Activated T-cell treated with anti-CD3 and anti-CD28 coated beads for 48 hours (primary cell): ENCODE measurements at regions not wholly inside any gene's neighbourhood (a gene's known extent, or its start where the extent isn't known, plus 50 kb on each side); places are given as distances from the start of the nearest gene placed in this dataset.
"Not testable (repeated sequence)": the region's sequence is repeated elsewhere in the genome, so short reads cannot be mapped to it uniquely, and the experiment has no call there.

Source experiments
- DNase-seq: peaks from one replicate; pipeline ENCODE4 v3.0.0-alpha.2; 2020; ENCODE audit warnings: low read depth

DNA sequence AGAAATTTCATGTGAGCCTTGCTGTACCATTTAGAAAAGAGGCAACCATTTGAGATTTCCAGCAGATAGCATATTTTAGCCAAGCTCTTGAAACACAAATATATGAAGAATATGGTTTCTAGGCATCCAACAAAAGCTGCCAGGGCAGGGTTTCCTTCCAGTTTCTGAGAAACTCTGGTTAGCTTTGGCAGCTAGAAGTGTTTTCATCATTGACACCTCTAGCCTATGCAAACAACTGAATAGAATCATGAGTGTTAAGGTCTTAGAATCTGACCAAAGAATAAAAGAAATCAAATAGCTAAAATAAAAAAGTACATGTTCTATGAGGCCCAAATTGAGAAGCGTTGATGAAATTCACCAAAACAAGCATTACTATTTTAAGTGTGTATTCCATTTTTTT is 188.1 kb downstream of the TMEM167A start:
- DNase-seq = no peak

DNA sequence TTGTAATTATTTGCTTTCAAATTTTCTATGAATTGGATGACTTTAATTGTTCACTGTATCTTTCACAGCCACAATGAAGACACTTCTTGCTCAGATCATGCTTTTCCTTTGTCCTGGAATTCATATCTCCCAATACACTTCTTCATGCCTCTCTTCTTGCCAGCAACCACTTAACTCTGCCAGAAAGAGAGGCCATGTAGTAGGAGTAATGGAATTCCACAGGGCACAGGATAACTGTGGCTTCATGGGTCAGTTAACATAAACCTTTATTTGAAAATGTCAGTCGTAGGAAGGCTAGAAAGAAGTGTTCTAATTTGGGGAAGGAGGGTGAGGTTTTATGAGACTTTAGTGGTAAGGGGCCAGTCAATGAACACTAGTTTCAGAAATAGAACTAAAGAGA is 190.3 kb downstream of the TMEM167A start:
- DNase-seq = no peak

DNA sequence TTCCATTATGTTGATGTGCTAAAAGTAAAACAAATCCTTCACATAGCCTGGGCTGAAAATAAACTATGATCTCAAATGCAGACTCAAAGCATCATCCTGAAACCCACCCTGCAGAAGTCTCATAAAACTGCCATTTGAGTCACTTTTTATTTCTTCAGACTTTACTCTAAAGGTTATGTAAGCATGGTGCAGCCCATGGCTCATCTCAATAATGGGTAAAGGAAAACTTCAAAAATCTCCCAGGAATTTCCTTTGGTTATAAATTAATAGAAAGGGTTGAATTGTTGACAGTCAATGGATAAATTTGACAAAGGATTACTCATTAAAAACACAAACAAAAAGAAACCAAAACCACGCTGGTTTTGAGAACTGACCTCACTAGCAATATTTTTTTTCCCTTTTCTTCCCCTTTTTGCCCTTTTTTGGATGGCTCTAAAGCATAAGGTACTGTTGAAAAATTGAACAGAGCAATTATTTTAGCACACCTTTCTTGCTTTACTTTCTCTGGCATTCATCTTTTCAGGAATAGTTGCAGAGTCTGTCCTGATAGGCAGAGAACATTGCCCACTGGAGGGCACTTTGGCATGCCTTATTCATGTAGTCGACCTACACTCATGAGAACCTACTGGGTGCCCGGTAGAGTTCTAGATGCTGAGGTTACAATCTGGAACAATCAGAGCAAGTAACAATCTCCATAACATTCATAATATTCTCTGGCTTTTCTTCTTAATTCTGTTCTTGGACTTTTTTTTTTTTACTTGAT is 191.4 kb downstream of the TMEM167A start:
- DNase-seq = no peak

DNA sequence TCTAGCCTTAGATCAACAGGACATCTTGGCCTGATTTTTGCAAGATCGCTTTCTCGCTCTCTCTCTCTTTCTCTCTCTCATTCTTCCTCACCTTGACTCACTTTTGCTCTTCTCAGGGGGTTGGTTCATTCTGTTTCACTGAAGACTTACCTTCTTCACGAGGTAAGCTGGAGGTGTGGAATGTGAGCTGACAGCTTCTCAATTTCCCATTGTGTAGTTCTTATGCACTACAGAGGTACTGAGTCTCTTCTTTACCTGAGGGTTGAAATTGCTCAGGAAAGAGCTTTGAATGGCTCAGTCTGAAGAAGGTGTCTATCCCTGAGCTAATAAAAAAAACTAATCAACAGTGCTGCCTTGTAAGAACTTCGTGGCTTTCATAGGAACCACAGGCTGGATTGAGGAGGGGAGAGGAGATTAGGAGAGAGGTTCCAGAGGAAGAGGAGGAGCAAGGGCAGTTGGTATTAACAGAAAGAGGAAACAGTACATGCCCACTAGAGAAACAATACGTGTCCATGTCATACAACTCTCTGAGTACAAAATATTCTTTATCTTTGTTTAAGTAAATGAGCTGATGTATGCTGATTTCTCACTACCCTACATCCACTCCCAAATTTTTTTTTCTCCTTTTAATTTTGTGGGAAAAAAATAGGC is 192.2 kb downstream of the TMEM167A start:
- DNase-seq = no peak

DNA sequence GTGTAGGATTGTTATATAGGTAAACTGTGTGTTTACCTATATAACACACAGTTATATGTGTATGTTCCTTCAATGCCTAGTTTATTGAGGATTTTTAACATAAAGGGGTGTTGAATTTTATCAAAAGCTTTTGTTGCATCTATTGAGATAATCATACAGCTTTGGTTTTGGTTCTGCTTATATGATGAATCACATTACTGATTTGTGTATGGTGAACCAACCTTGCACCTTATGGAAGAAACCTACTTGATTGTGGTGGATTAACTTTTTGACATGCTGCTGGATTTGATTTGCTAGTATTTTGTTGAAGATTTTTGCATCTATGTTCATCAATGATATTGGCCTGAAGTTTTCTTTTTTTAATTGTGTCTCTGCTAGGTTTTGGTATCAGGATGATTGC is 194.9 kb downstream of the TMEM167A start:
- DNase-seq = no peak

DNA sequence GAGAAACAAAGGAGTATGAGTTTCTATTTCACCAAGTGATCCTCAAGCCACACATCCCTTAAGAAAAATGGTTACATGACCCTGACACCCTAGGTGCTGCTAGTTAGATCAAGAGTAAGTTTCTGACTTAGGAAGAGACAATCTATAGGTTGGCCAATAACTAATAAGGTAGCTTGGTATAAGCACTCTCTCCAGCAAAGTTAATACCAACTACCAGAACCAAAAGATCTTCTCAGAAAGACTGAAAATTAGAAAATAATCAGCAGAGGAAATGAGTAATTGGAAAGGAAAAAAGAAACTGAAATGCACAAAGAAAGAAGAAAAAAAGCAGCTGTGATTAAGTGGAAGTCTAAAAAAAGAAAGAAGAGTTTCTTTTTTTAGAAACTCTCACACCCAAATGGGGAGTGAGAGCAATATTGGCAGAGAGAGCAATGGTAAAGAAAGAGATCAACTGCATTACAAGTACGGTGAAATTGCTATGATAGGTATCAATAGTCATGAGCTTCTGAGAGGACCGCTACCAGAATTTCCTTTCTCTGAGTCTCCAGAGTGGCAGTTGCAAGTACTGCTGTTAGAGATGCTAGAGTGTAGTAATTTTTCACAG is 195.5 kb downstream of the TMEM167A start:
- DNase-seq = no peak

DNA sequence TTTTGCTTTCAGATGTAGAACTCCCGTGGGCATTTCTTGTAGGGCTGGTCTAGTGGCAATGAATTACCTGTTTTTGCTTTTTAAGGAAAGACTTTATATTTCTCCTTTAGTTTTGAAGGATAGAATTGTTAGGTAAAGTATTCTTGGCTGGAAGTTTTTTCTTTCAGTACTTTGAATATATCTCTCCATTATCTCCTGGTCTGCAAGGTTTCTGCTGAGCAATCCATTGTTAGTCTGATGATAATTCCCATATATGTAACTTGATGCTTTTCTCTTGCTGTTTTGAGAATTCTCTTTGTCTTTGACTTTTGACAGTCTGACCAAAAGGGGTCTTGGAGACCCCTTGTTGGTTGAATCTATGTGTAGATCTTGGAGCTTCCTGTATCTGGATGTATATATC is 198.1 kb downstream of the TMEM167A start:
- DNase-seq = no peak

DNA sequence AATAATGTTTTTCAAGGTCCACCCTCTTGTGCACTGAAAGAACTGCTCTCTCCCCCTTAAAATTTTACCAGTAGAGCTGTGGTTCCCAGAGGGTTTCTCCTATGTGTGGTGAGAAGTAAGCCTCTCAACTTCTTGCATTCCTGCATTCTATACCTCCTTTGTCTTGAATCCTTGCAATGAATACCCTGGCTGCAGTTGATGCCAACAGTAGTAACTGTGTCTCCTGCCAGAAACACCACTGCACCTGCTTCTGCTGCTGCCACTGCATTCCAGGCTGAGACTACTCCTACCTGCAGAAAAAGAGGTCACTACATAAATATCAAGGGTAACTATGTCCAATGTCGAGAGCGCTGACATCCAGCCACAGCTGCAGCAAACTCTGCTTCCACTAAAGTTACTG is 203.7 kb downstream of the TMEM167A start:
- no peak for DNase-seq

DNA sequence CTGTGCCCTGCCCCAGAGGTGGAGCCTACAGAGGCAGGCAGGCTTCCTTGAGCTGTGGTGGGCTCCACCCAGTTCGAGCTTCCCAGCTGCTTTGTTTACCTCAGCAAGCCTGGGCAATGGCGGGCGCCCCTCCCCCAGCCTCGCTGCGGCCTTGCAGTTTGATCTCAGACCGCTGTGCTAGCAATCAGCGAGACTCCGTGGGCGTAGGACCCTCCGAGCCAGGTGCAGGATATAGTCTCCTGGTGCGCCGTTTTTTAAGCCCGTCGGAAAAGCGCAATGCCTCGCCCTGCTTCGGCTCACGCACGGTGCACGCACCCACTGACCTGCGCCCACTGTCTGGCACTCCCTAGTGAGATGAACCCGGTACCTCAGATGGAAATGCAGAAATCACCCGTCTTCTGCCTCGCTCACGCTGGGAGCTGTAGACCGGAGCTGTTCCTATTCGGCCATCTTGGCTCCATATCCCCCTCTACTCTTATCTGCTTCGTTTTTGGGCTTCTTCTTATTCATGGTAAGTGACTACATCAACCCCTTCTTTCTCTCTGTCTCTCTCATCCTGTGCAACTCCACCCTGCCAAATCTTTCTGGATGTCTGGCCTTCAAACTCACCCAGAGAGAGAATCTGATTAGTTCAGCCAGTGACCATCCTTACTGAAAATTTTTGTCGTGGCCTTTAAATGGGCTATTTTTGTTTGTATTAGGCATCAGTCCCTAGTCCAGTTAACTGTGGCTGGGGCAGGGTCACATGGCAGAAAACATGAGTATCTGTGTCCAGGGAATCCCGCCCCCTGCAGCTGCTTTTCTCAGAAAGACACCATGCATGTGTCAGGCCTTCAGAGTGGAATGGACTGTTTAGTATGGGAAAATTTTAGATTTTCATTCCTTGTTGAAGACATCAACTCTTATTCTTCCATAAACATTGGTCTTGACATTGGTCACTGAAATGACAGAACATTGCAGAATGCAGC is 204.6 kb downstream of the TMEM167A start:
- not testable (repeated sequence) for DNase-seq

DNA sequence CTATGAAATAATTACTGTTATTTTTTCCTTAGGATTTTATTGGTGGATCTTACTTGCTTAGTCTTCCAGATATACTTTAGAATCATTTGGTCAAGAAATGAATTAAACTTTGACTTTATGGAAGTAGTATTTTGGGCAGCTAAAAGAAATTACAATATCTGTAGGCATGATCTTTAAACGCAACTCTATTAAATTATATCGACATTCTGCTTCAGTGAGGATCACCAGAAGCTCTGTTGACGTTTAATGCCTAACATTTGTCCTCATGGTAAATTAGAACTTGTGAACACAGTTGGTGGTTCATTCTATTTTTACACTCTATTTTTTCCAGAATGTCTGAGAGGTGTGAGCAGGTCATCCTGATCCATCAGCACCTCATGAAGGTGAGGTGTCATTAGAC is 211.6 kb downstream of the TMEM167A start:
- DNase-seq = no peak

DNA sequence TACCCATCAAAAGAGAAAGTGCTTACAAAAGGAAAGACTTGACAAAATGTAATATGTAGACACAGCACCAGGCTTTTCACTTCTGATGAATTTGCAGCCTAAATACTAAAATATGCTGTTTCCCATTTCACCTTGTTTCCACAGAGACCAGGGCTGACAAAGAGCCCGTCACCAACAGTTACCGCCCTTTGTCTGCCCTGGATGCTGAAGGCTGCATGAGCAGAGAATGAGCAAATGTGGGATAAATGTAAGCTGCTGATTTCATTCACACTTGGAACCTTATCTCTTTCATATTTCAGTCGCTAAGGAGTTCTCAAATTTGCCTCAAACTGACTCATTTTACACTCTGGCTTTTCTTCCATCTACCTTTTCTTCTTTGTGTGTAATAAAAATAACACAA is 213.9 kb downstream of the TMEM167A start:
- DNase-seq = no peak

DNA sequence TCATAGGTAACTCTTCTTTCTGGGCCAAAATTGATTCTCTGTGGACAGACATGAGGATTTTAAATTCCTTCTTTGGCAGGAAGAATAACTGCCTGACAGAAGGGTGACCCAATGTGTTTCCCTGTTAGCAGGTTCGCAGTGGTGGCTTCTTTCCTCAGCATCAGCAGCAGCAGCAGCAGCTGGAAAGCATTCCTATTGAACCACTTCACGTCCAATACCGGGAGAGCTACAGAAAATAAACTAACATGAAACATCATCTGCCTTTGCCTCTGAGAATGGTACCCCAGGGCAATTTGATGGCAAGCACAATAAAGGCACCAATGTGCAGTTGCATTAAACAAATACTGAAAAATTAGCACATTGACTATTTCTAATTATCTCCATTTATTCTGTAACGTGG is 214.5 kb downstream of the TMEM167A start:
- DNase-seq = no peak

DNA sequence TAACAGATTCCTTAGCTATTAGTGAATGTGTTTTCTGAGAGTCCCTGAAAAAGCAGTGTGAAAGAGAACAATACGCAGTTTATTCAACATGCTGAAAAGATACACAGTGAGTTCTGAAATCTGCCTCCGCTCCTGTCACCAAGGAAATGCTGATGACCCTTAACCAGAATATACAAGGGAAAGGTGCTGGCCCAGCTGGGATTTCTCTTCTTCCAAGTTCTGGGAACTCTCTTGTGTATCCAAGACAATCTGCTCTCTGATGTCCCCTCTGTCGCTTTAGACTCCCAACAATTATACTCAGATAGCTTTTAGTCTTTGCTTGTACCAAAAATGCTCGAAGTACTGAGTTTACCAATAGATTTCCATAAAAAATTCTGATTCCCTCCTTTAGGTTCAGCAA is 214.9 kb downstream of the TMEM167A start:
- no peak for DNase-seq

DNA sequence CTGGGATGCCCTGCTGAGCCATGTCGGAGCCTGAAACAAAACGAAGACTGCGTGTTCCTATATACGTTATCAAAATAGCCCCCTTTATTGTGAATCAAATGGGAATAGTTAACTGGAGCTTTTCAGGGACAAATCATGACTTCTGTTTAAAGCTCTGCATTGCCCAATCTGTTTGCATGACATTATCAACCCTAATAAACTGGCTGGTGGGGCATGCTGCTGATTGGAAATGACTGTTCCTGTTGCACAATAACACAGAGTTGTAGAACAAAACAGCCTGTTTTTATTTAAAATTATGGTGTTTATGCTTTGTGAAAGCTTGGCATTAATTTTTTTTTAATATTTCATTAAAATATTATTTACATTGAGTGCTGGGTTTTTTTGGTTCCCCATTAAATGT is 215.5 kb downstream of the TMEM167A start:
- no peak for DNase-seq

DNA sequence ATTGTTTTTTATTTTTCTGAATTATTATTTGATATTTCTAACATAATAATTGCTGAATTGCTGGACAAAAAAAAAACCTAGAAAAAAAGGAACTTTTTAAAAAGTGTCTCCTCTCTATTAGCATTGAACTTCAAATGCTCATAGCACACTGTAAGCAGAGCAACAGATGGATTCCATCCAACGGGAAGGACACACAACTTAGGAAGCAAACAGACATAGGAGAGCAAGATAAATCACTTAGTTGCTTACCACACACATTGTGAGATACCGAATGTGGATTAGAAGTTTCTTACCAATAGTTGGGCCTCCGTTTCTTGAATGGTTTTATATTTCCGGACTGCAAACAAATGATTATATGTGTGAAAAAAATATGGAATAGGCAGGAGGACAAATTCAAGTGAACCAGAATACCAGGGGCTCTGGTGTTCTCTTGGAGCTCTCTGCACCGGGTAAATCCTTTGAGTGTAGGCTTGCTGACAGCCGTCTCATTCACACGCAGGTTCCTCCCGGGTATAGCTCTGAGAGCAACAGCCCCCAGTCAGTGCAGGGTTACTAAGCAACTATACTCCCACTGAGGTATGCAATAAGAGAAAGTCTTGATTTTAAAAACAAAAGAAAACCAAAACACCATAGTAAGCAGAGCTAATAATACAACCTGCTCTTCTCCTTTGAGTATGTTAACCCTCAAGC is 217.6 kb downstream of the TMEM167A start:
- DNase-seq = no peak

DNA sequence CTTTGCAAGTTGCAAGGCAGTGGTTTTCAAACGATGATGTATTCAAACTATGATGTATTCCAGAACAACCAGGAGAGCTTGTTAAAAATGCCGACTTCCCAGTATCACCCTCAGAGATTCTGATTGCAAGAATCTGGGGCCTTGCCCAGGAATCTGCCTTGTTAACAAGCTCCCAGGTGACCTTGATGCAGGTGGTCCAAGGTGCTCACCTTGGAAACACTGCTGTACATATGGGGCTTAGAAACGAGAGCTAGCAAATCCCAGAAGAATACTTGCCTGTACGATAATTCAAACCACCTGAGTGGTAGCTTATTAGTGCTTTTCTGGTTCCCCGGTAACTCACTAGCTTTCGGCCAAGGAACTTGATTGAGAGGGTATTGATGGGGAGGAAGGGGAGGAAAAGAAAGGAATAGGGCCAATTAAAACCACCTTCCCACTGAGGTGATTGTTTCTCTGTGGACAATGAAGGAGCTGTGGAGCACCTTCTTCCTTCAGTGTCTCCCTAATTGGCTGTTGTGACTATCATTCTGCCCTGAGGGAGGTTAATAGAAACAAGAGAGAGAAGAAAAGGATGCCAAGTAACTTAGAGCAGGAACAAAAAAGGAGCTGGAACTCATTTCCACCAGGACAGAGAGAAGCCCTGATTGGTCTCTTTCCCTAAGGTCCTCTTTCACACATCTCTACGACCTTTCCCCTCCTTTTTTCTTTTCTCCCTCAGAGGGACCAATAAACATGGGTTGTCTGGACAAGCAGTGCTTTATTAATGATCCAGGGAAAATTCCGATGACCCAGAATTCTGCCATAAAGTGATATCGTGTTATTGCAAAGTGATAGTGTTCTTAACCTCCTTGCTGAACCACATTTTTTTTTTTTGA is 218.8 kb downstream of the TMEM167A start:
- DNase-seq = no peak

DNA sequence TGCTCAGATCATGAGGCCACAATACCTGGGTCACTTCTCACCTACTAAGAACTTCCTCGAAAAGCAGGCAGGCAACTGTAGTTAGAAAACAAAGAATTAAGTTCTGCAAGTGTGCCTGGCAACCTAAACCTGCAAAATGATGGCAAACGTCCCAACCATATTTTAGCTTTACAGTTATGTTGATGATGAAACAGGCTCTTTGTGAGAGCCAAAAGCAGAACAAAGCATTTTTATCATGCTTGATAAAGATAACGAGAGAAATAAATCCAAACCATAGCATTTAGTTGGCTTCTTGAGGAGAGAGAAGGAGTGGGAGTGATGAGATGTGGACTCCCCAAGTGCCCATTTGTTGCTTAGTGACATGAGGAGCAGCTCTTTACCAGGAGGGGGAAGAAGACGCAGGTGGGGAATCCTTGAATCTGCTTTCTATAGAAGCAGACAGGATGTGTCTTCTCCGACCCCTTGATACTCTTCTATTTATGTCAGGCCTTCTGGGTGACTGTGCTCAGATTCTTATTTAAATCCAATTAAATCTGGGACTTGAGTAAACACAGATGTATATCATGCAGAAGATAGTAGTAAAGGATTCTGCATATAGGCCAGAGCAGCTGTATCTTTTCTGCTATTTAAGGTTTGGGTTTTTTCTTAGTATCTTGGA is 221.2 kb downstream of the TMEM167A start:
- no peak for DNase-seq

DNA sequence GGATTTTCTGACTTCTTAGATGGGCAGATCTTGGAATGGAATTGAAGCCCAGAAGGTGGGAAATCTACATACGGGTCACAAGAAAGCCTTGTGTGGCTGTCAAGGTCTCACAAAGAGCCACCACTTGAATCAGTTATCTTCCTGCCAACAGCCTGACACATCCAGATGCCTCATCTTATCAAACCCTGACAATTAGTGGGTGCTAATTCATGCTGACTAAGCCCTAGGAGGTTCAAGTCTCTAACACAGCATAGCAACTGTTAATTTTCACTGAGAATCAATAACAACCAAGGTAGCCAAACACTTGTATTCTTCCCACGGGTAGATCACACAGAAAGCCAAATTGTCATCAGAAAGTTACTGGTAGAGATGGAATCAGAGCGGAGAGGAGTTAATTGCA is 222.2 kb downstream of the TMEM167A start:
- no peak for DNase-seq

DNA sequence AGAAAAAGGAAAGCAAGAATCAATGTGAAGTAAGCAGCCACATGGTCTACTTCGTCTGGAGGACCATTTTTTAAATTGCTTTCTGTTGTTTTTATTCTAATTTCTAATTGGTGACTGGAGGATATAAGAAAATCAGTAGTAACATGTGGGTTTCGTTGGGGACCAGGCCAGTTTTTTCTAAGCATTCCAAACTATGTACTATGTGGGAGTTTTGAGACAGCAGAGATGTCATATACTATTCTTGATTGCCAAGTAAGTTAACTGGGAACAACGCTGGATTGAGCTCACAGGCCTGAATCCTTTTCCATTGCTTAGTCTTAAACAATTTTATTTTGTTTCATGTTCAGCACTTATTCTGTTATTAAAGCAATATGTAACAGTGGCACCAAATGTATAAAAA is 225.7 kb downstream of the TMEM167A start:
- no peak for DNase-seq

DNA sequence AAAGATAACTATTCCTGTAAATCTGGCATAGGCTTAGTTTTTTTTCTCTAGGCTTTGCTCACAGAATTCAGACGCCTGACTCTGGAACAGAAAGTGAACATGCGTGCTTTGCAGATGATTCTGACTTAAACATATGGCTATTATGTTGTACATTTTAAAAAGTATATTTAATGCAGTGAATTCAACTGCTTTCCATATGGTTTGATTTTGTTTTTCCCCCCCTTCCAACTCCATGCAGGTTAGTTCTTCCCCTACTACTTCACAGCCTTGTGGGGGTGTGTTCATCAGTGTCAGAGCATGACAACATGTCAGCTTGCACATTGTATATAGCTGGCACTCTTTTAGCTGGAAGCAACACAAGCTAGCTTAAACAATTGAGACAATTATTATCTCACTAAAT is 226.8 kb downstream of the TMEM167A start:
- no peak for DNase-seq
